PC-3 (cell line): ENCODE measurements at regions not wholly inside any gene's neighbourhood (a gene's known extent, or its start where the extent isn't known, plus 50 kb on each side); places are given as distances from the start of the nearest gene placed in this dataset.

Source experiments
- ATAC-seq: fragments of 200-7000 bp; cut with Tn5 transposase; 2 replicates; pipeline ENCODE4 v1.9.1; 2020; ENCODE audit warnings: mild to moderate bottlenecking, moderate library complexity
- BruUV-seq: library from RNA; stranded (reverse); fragments of 400-500 nt; replicated peaks from 2 replicates; lab custom pipeline; 2021; lab: Mats Ljungman, UMichigan
- CTCF ChIA-PET: fragments of 300-600 bp; sonication (Branson Sonifier 250); formaldehyde crosslinking; loops from one replicate; lab custom pipeline; 2022; ENCODE audit warnings: antibody characterized with exemption; lab: Charles Lee
- POLR2A ChIA-PET: fragments of 300-600 bp; sonication (Branson Sonifier 250); formaldehyde crosslinking; loops from one replicate; lab custom pipeline; 2022; ENCODE audit warnings: antibody characterized with exemption; ENCODE audit not compliant: unreplicated experiment; lab: Charles Lee
- DNase-seq: peaks from one replicate; pipeline ENCODE4 v3.0.0-alpha.2; 2015
- H2AFZ ChIP-seq: fragments of 300-600 bp; sonication (generic); 2 replicates; pipeline ENCODE4 v1.6.0; 2016; ENCODE audit warnings: antibody characterized with exemption, low read length
- H3F3A ChIP-seq: fragments of 300-600 bp; sonication (generic); one replicate; pipeline ENCODE4 v1.6.0; 2017; ENCODE audit warnings: antibody characterized with exemption, low read length, control low read depth, mild to moderate bottlenecking; ENCODE audit not compliant: unreplicated experiment
- H3K27ac ChIP-seq: fragments of 300-600 bp; sonication (generic); 2 replicates; pipeline ENCODE4 v1.5.1; 2016; ENCODE audit warnings: mild to moderate bottlenecking, low read length
- H3K27me3 ChIP-seq: fragments of 300-600 bp; sonication (generic); 2 replicates; pipeline ENCODE4 v1.6.1; 2016; ENCODE audit warnings: low read length, mixed read lengths
- H3K36me3 ChIP-seq: fragments of 300-600 bp; sonication (generic); 2 replicates; pipeline ENCODE4 v1.6.1; 2016; ENCODE audit warnings: low read depth, mixed run types, low read length, mixed read lengths
- H3K4me1 ChIP-seq: fragments of 300-600 bp; sonication (generic); 2 replicates; pipeline ENCODE4 v1.5.1; 2016; ENCODE audit warnings: low read length; ENCODE audit not compliant: insufficient read depth
- H3K4me2 ChIP-seq: fragments of 300-600 bp; sonication (generic); 2 replicates; pipeline ENCODE4 v1.6.0; 2016; ENCODE audit warnings: low read length
- H3K4me3 ChIP-seq: fragments of 300-600 bp; sonication (generic); 2 replicates; pipeline ENCODE4 v1.5.1; 2016; ENCODE audit warnings: mild to moderate bottlenecking, low read length, mixed read lengths
- H3K79me2 ChIP-seq: fragments of 300-600 bp; sonication (generic); 2 replicates; pipeline ENCODE4 v1.6.1; 2017; ENCODE audit warnings: low read length, mixed read lengths
- H3K9ac ChIP-seq: fragments of 300-600 bp; sonication (generic); 2 replicates; pipeline ENCODE4 v1.6.0; 2016; ENCODE audit warnings: mild to moderate bottlenecking, low read length
- H3K9me2 ChIP-seq: fragments of 300-600 bp; sonication (generic); replicated peaks from 2 replicates; pipeline ENCODE4 v1.6.1; 2016; ENCODE audit warnings: mixed run types, low read length, mixed read lengths
- H3K9me3 ChIP-seq: fragments of 300-600 bp; sonication (generic); 2 replicates; pipeline ENCODE4 v1.6.1; 2016; ENCODE audit warnings: low read length, mixed read lengths
- H4K20me1 ChIP-seq: fragments of 300-600 bp; sonication (generic); 2 replicates; pipeline ENCODE4 v1.6.1; 2016; ENCODE audit warnings: low read length, mixed read lengths
- EZH2 ChIP-seq: fragments of 300-600 bp; sonication (generic); IDR thresholded peaks from one replicate; pipeline ENCODE4 v1.6.1; 2017; ENCODE audit warnings: antibody characterized with exemption, mild to moderate bottlenecking, low read length; ENCODE audit not compliant: unreplicated experiment
- EZH2phosphoT487 ChIP-seq: fragments of 300-600 bp; sonication (generic); IDR thresholded peaks from 2 replicates; pipeline ENCODE4 v1.6.1; 2018; ENCODE audit warnings: mild to moderate bottlenecking, antibody characterized with exemption, low read length, borderline replicate concordance
- intact Hi-C: fragments of 100-400 bp; cut with micrococcal nuclease; formaldehyde crosslinking; loops from 2 replicates; pipeline ENCODE4 v1.9.0; 2023
- TF ChIP-seq, protein P1 (sequence below): fragments of 300-600 bp; sonication (generic); conservative IDR thresholded peaks from 2 replicates; pipeline ENCODE4 v1.5.1; 2017; ENCODE audit warnings: antibody characterized with exemption, low read depth, mild to moderate bottlenecking, low read length

DNA sequence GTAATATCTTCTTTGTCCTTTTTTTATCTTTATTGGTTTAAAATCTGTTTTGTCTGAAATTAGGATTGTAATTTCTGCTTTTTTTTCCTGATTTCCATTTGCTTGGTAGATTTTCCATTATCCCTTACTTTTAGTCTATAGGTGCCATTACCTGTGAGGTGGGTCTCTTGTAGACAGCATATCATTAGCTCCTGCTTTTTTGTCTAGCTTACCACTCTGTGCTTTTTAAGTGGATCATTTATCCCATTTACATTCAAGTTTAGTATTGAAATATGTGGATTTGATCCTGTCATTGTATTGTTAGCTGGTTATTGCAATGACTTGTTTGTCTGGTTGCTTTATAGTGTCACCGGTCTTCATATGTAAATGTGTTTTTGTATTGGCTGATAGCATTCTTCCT lies 958.6 kb upstream of the SLIT2 start:
- Histone ChIP-seq H3F3A (no peaks in the 10 kb centered on the region), H2AFZ (no peak overlapping the region), H3K27me3 (no peaks in the 10 kb centered on the region), H3K27ac (no peak overlapping the region), H3K9me2 (no peaks in the 10 kb centered on the region), H4K20me1 (no peaks in the 10 kb centered on the region), H3K4me3 (no peak overlapping the region), H3K4me2 (no peak overlapping the region), H3K79me2 (no peaks in the 10 kb centered on the region), H3K36me3 (no peaks in the 10 kb centered on the region), H3K9me3 (0 out of 2 replicates have a peak, but pooled peaks cover 8% of the 10 kb centered on the region), H3K4me1 (no peaks in the 10 kb centered on the region), H3K9ac (no peak overlapping the region)
- intact Hi-C loops, result no loop called here
- ATAC-seq, result no peak
- POLR2A ChIA-PET, result no interaction called here
- no TSS peak for BruUV-seq
- TF ChIP-seq, protein P1, sequence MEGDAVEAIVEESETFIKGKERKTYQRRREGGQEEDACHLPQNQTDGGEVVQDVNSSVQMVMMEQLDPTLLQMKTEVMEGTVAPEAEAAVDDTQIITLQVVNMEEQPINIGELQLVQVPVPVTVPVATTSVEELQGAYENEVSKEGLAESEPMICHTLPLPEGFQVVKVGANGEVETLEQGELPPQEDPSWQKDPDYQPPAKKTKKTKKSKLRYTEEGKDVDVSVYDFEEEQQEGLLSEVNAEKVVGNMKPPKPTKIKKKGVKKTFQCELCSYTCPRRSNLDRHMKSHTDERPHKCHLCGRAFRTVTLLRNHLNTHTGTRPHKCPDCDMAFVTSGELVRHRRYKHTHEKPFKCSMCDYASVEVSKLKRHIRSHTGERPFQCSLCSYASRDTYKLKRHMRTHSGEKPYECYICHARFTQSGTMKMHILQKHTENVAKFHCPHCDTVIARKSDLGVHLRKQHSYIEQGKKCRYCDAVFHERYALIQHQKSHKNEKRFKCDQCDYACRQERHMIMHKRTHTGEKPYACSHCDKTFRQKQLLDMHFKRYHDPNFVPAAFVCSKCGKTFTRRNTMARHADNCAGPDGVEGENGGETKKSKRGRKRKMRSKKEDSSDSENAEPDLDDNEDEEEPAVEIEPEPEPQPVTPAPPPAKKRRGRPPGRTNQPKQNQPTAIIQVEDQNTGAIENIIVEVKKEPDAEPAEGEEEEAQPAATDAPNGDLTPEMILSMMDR, result no peak
- TF ChIP-seq EZH2phosphoT487, result no peak
- TF ChIP-seq EZH2, result no peak
- DNase-seq, result no peak
- CTCF ChIA-PET, result no interaction called here

DNA sequence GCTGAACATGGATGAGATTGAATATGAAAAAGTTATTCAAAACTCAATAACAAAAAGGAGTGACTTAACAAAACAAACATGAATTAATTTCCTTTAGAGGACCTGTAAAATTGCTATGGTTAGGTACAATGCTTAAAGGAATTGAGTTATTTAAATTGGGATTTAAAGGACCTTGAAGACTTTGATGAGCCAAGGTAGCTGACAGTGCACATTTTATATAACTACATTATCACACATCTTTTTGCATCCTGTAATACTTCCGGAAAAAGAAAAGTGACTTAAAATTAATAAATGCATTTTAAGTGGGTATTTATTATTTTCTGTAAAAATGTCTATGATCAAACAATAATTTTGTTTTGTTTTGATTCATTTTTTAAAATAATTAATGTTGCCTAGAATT lies 964.8 kb upstream of the SLIT2 start:
- Histone ChIP-seq H3K9ac (no peak overlapping the region), H3K4me3 (no peak overlapping the region), H3K4me2 (no peak overlapping the region), H3K36me3 (no peaks in the 10 kb centered on the region), H3K27ac (no peak overlapping the region), H3K9me2 (no peaks in the 10 kb centered on the region), H4K20me1 (no peaks in the 10 kb centered on the region), H3K4me1 (no peaks in the 10 kb centered on the region), H3F3A (no peaks in the 10 kb centered on the region), H3K27me3 (no peaks in the 10 kb centered on the region), H3K9me3 (no peaks in the 10 kb centered on the region), H2AFZ (no peak overlapping the region), H3K79me2 (no peaks in the 10 kb centered on the region)
- intact Hi-C loops, result no loop called here
- ATAC-seq, result no peak
- CTCF ChIA-PET, result no interaction called here
- POLR2A ChIA-PET, result no interaction called here
- DNase-seq, result no peak
- BruUV-seq, result no TSS peak
- TF ChIP-seq EZH2, result no peak
- TF ChIP-seq, protein P1, result no peak
- TF ChIP-seq EZH2phosphoT487, result no peak

DNA sequence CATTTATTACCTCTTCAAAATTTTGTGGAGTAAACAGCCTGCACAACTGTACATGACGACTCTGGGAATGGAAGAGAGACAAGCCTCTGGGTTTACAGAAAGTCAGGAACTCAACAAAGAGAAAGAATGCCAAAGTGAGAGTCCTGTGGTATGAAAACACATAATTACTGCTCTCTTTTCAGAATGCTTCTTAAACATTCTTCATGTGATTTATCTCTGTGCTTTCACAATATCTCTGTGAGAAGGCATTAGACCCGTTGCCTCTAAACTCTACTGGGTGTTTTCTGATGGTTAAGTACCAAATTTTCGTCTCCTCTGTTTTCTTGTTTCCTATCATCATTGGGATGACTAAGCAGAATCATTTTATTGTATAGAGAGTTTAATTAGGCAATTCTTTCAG lies 966.6 kb upstream of the SLIT2 start:
- Histone ChIP-seq H3K9ac (no peak overlapping the region), H3K9me3 (no peaks in the 10 kb centered on the region), H3K9me2 (no peaks in the 10 kb centered on the region), H3K4me3 (no peak overlapping the region), H3F3A (no peaks in the 10 kb centered on the region), H3K4me2 (no peak overlapping the region), H3K27me3 (no peaks in the 10 kb centered on the region), H4K20me1 (no peaks in the 10 kb centered on the region), H3K27ac (no peak overlapping the region), H3K79me2 (no peaks in the 10 kb centered on the region), H3K36me3 (no peaks in the 10 kb centered on the region), H2AFZ (no peak overlapping the region), H3K4me1 (no peaks in the 10 kb centered on the region)
- intact Hi-C loops, result no loop called here
- no peak for DNase-seq
- ChIA-PET CTCF (no interaction called here), POLR2A (no interaction called here)
- no peak for ATAC-seq
- TF ChIP-seq, protein P1, result no peak
- no peak for TF ChIP-seq EZH2
- no peak for TF ChIP-seq EZH2phosphoT487
- no TSS peak for BruUV-seq
